ENCODE measurements at regions not wholly inside any gene's neighbourhood (a gene's known extent, or its start where the extent isn't known, plus 50 kb on each side); places are given as distances from the start of the nearest gene placed in this dataset.

- no peak for DNase-seq
These were observed 534.5 kb upstream of the CLINT1 start for GRCh38 chr5:158393457-158393856.

- no peak for DNase-seq
These were observed 533.8 kb upstream of the CLINT1 start for GRCh38 chr5:158392753-158393152.

GRCh38 chr5:158390577-158390976 is 531.6 kb upstream of the CLINT1 start:
- DNase-seq: no peak

GRCh38 chr5:158389786-158390185 is 530.8 kb upstream of the CLINT1 start:
- no peak for DNase-seq

- no peak for DNase-seq
These were observed 529.1 kb upstream of the CLINT1 start for GRCh38 chr5:158388021-158388420.

GRCh38 chr5:158387499-158387898 is 528.6 kb upstream of the CLINT1 start:
- no peak for DNase-seq

GRCh38 chr5:158385982-158386381 is 527.0 kb upstream of the CLINT1 start:
- DNase-seq: no peak

- DNase-seq: peak; percentile 78
These were observed 525.9 kb upstream of the CLINT1 start for GRCh38 chr5:158384535-158385481.

- no peak for DNase-seq
These were observed 524.5 kb upstream of the CLINT1 start for GRCh38 chr5:158383486-158383885.

- DNase-seq: peak; percentile 75
These were observed 523.5 kb upstream of the CLINT1 start for GRCh38 chr5:158382473-158382872.

- no peak for DNase-seq
These were observed 522.7 kb upstream of the CLINT1 start for GRCh38 chr5:158381614-158382160.

- DNase-seq: no peak
These were observed 521.7 kb upstream of the CLINT1 start for GRCh38 chr5:158380661-158381060.

- no peak for DNase-seq
These were observed 520.0 kb upstream of the CLINT1 start for GRCh38 chr5:158378931-158379330.

GRCh38 chr5:158376679-158377078 is 517.7 kb upstream of the CLINT1 start:
- DNase-seq: no peak

GRCh38 chr5:158375531-158375930 is 516.6 kb upstream of the CLINT1 start:
- no peak for DNase-seq

GRCh38 chr5:158373608-158374395 is 514.9 kb upstream of the CLINT1 start:
- DNase-seq: no peak

- no peak for DNase-seq
These were observed 510.3 kb upstream of the CLINT1 start for GRCh38 chr5:158369241-158369640.

GRCh38 chr5:158368686-158369085 is 509.7 kb upstream of the CLINT1 start:
- no peak for DNase-seq

GRCh38 chr5:158364367-158364766 is 505.4 kb upstream of the CLINT1 start:
- no peak for DNase-seq

GRCh38 chr5:158354958-158355357 is 496.0 kb upstream of the CLINT1 start:
- no peak for DNase-seq

GRCh38 chr5:158351485-158352125 is 492.7 kb upstream of the CLINT1 start:
- no peak for DNase-seq

GRCh38 chr5:158349987-158350386 is 491.0 kb upstream of the CLINT1 start:
- DNase-seq: no peak

- DNase-seq: no peak
These were observed 485.4 kb upstream of the CLINT1 start for GRCh38 chr5:158344376-158344775.

Measured in T1000 (cell line).